ENCODE measurements at regions not wholly inside any gene's neighbourhood (a gene's known extent, or its start where the extent isn't known, plus 50 kb on each side); places are given as distances from the start of the nearest gene placed in this dataset.
A peak's percentile ranks its signal among the peaks of the same experiment; 100 is the strongest.
"Not testable (repeated sequence)": the region's sequence is repeated elsewhere in the genome, so short reads cannot be mapped to it uniquely, and the experiment has no call there.

DNA sequence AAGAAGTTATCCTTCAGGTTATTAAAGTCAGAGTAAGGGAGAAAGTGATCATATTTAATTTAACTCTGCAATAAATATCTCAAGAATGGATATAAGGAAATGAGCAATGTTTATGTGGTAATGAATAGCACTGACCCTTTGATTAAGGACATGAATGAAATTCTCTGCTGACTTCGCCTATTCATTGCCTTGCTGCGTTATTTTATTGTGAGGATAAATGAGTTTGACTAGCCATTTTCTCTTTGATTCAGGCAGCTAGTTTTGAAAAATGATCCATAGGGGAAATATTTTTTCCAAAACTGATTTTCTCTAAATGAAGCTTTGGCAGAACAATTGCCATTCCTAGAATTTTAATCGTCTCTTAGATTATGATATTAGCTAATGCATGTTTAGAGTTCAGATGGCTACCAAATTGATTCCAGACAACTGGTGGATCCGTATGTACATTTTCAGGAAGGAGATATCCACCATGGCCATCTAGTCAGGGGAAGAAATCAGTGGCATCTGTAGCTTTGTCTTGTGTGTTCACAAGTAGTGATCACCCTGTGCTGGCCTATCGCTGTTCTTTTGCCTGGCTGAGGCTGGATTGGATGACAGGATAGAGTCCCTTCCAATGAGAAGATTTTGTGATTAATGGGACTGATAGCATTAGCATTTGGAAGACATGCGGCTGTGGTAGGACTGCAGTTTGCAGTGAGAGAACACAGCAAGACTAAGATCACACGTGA, 302.3 kb upstream of the RGS6 start:
- no peak for DNase-seq (ENCODE audit: low read depth in 2 of 2)

GRCh38 chr14:71631030-71631429, 301.2 kb upstream of the RGS6 start:
- DNase-seq (ENCODE audit: low read depth in 2 of 2): not testable (repeated sequence)

GRCh38 chr14:71632440-71632946, 299.7 kb upstream of the RGS6 start:
- DNase-seq (ENCODE audit: low read depth in 2 of 2): no peak

- DNase-seq (ENCODE audit: low read depth in 2 of 2): no peak
Observed at GRCh38 chr14:71636076-71636475, 296.2 kb upstream of the RGS6 start.

DNA sequence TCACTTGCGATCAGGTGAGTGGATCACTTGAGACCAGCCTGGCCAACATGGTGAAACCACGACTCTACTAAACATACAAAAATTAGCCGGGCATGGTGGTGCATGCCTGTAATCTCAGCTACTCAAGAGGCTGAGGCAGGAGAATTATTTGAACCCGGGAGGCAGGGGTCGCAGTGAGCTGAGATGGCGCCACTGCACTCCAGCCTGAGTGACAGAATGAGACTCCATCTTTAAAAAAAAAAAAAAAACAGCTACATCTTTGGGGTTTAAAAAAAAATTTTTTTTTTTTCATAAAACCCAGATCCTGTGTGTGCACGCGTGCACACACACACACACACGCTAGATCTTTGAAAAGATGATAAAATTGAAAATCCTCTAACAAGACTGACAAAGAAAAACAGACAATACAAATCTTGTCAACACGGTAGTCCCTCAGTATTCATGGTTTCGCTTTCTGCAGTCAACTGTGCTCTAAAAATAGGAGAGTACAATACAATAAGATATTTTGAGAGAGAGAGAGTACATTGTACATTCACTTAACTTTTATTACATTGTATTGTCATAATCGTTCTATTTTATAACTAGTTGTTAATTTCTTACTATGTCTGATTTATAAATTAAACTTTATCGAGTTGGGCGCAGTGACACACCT, 295.3 kb upstream of the RGS6 start:
- DNase-seq (ENCODE audit: low read depth in 2 of 2): no peak

GRCh38 chr14:71638523-71639196, 293.6 kb upstream of the RGS6 start:
- no peak for DNase-seq (ENCODE audit: low read depth in 2 of 2)

- DNase-seq (ENCODE audit: low read depth in 2 of 2): no peak
Observed at GRCh38 chr14:71642715-71643114, 289.5 kb upstream of the RGS6 start.

DNA sequence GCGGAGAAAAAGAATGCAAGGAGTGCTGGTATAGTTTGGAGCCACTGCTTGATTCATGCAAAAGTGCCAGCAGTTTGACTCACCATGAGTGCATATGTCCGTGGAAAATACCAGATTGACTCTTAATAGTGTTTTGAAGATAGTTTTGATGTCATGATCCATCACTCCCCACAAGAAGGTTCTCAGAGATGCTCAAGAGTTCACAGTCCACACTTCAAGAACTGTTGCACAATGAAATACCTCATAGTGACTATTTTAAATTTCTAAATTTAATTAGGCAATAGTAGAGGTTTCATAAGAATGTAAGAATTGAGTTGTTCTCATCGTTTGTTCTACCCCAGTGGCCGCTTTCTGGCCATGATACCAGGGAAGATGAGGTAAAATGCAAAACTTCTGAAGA, 286.6 kb upstream of the RGS6 start:
- DNase-seq (ENCODE audit: low read depth in 2 of 2): no peak

GRCh38 chr14:71646518-71646917, 285.7 kb upstream of the RGS6 start:
- no peak for DNase-seq (ENCODE audit: low read depth in 2 of 2)

DNA sequence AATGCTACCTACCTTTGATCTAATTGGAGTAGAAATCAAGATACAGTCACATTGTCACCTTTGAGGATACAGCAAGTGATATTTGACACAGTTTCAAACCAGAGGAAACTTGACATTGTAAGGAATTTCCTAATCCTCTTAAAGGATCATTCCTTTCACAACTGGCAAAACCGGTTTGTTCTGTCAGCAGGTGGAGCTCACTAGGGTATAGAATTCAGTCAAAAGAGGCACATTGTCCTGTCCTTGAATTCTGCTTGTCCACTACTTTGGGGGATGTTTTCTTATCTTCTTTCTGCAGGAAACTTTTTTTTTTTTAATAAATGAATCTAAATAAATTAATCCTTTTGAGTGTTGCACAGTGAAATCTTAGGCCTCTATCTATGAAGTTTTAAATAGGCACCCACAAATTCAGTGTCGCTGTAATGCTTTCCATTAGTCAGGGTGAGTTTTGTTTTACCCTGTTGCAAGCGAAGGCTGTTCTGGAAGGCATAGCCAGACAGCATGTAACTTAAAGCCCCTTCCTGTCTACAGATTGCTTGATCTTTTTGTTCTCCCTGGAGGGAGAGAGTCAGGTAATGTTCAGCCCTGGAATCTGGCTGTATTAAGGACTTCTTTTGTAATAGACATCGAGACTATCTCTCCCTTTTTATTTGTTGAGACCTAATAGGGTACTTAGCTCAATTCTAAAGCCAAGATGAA, 285.0 kb upstream of the RGS6 start:
- no peak for DNase-seq (ENCODE audit: low read depth in 2 of 2)

GRCh38 chr14:71648725-71649124, 283.5 kb upstream of the RGS6 start:
- DNase-seq (ENCODE audit: low read depth in 2 of 2): no peak

DNA sequence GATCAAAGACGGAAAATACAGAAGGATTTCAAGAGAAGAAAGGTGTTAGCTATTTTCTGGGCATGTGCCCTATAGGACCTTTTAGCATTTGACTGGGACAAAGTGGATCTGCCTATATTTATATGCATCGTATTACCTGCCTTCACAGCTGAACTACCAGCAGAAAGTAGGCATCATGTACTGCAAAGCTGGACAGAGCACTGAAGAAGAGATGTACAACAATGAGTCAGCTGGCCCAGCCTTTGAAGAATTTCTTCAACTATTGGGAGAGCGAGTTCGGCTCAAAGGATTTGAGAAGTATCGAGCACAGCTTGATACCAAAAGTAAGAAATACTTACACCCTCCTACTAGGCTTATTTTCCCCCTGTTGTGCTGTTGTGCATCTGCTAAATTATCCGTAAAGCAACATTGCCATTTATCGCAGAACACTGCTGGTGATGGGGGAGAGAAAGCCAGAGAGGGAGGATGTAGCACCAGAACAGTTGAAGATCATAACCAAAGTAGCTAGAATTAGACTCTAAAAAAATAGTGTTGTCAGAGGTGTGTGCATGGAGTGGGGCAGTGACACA, 282.0 kb upstream of the RGS6 start:
- DNase-seq (ENCODE audit: low read depth in 2 of 2): no peak

DNA sequence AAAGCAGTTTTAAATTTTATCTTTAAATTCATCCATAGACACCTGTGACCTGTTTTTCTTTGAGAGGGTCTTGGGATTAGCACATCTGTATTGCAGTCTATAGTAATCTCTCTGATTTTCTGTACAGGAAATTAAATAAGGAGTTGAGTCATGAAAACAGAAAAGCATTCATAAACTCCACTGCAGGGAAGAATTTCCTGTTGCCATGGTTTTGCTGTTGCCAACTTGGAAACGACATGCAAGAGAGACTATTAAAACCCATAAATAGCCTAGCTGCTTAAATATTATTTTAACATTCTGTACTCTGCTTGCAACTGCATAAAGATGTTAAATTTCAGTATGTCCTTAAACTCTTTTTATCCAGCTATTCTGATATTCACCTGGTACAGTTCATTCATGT, 281.0 kb upstream of the RGS6 start:
- DNase-seq (ENCODE audit: low read depth in 2 of 2): peak; percentile 80 to 82

DNA sequence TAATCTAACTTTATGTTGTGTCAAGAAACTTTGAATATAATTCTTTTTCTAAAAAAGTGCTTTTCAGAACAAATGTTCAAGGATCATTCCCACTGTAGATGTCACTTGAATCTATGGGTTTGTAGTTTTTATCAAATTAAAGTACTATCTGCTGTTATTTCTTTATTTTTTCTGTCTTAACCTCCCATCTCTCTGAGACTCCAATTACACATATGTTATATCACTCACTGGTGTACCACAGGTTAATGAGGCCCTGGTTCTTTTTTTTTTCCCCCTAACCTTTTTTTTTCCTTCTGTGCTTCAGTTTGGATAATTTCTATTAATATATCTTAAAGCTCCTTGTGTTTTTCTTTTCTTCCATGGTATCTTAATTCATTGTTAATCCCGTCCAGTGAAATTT, 279.9 kb upstream of the RGS6 start:
- no peak for DNase-seq (ENCODE audit: low read depth in 2 of 2)

- no peak for DNase-seq (ENCODE audit: low read depth in 2 of 2)
Observed at GRCh38 chr14:71654810-71655209, 277.4 kb upstream of the RGS6 start.

DNA sequence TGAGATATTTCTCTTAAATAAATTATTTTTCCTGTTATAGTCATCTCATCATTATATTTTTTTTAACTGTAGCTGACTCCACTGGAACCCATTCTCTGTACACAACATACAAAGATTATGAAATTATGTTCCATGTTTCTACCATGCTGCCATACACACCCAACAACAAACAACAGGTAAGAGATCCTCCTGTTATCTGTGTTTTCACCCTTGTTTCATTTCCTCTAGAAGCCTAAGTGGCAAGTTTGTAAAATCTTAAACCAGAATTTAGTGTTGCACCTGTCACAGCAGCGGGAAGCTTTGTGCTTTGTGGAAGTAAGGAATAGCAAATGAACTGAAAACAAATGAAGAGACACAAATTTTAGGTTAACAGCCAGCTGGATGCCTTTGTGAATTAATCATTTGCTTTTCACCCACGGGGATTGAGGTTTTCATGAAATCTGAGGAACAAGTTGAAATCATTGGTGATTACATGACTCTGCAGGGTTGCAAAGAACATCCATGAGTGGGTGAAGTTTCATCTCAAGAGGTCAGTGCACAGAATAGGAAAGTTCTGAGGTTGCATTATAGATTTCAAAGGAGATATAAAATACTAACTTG, 273.9 kb upstream of the RGS6 start:
- no peak for DNase-seq (ENCODE audit: low read depth in 2 of 2)

DNA sequence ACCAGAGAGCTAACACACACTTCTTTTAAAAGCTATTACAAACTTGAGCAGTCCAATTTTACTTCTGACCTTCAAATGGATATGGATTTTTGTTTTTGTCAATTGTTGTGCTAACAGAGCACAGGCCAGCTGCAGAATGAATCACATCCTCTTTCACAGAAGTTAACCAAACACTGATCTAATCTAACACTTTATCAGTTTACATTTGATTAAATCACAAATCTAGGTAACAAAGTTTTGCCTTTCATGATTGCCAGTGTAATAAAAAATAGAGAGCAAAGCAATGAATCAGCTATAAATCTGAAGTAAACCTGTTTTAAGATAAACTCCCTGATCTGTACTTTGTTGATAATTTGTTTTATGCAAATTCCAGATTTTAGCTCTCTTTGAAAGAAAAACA, 273.1 kb upstream of the RGS6 start:
- no peak for DNase-seq (ENCODE audit: low read depth in 2 of 2)

GRCh38 chr14:71661441-71661840, 270.8 kb upstream of the RGS6 start:
- DNase-seq (ENCODE audit: low read depth in 2 of 2): no peak

GRCh38 chr14:71662291-71662790, 269.9 kb upstream of the RGS6 start:
- no peak for DNase-seq (ENCODE audit: low read depth in 2 of 2)

DNA sequence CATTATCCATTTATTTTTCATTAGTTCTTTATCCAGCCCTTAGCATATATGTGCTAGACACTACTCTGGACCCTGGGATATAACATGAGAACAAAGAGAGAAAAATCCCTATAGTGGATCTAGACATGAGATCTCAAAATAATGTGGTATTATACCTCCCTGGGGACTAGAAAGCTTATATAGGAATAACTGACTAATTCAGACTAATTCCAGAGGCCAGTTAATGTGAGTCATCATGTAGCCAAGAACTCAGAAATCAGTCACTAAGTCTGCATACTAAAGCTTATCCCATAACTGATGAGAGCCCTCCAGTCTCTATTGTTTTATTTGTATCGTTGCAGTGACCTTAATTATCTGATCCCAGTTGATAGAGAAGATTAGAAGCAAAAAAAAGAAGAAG, 267.1 kb upstream of the RGS6 start:
- DNase-seq (ENCODE audit: low read depth in 2 of 2): peak; percentile 90

DNA sequence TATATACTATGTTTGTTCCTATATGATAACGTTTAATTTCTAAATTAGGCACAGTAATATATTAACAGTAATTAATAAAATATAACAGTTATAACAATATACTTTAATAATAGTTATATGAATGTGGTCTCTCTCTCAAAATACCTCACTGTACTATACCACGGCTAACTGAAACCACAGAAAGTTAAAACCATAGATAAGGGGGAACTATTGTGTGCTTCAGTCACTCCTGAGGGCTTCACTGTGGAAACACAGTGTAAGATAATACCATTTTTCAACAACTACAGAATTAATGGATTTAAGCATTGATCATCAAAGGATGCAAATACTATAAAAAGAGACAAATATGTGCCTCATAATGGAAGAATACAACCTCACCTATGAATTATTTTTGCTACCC, 266.4 kb upstream of the RGS6 start:
- DNase-seq (ENCODE audit: low read depth in 2 of 2): no peak

Data from fibroblast of skin of left quadriceps (primary cell).